Kidney (tissue), 13 donors: ENCODE measurements at regions not wholly inside any gene's neighbourhood (a gene's known extent, or its start where the extent isn't known, plus 50 kb on each side); places are given as distances from the start of the nearest gene placed in this dataset.

ENCODE experiments used
- DNase-seq, 5 donors: peaks; one replicate each; pipeline ENCODE4 v3.0.0-alpha.2; 2013 to 2020
- FAIRE-seq: peaks from 2 replicates; lab custom pipeline; 2012; peaks lifted over from hg19 to GRCh38; lab: Jason Lieb, UNC
- H3K27ac ChIP-seq, 2 donors: one replicate each; pipeline ENCODE4 v1.7.0; 2013; ENCODE audit warnings: low read depth in 2 of 2, low read length in 2 of 2, inconsistent platforms in 1 of 2
- H3K27me3 ChIP-seq: one replicate; pipeline ENCODE4 v1.7.1; 2013; ENCODE audit warnings: low read length, inconsistent platforms; ENCODE audit not compliant: control insufficient read depth, insufficient read depth
- H3K36me3 ChIP-seq, 3 donors: one replicate each; pipeline versions ENCODE4 v1.7.0 to v1.7.1; 2013; ENCODE audit warnings: low read length in 3 of 3, control low read depth in 1 of 3, inconsistent platforms in 1 of 3; ENCODE audit not compliant: insufficient read depth in 3 of 3, control insufficient read depth in 2 of 3
- H3K4me1 ChIP-seq, 3 donors: one replicate each; pipeline versions ENCODE4 v1.7.0 to v1.7.1; 2013; ENCODE audit warnings: low read length in 3 of 3, inconsistent platforms in 1 of 3, low read depth in 1 of 3; ENCODE audit not compliant: control insufficient read depth in 2 of 3, insufficient read depth in 2 of 3
- H3K4me3 ChIP-seq, 3 donors: one replicate each; pipeline versions ENCODE4 v1.7.0 to v1.8.1; 2013; ENCODE audit warnings: low read length in 3 of 3, control low read depth in 1 of 3, inconsistent platforms in 1 of 3
- H3K9ac ChIP-seq, 3 donors: one replicate each; pipeline versions ENCODE4 v1.7.0 to v1.7.1; 2013; ENCODE audit warnings: low read length in 3 of 3, control low read depth in 1 of 3, inconsistent platforms in 1 of 3
- H3K9me3 ChIP-seq, 3 donors: one replicate each; pipeline versions ENCODE4 v1.7.0 to v1.7.1; 2013; ENCODE audit warnings: low read length in 3 of 3, control low read depth in 1 of 3, inconsistent platforms in 1 of 3; ENCODE audit not compliant: control insufficient read depth in 2 of 3, insufficient read depth in 1 of 3
- intact Hi-C: fragments of 100-400 bp; cut with DNase I; formaldehyde crosslinking; loops from one replicate; pipeline ENCODE4 v1.11.1; 2022
- TF ChIP-seq, protein P1 (sequence below): IDR thresholded peaks from 3 replicates; pipeline ENCODE4 v1.5.1; 2012; ENCODE audit warnings: mild to moderate bottlenecking, moderate library complexity, borderline replicate concordance; ENCODE audit not compliant: insufficient read depth; ENCODE audit errors: extremely low read depth
- donor health status: control.
- donor health status: control.
- donor health status: control.
- donor health status: control.
- donor health status: control.
- donor health status: DM: yes; HTN: yes; CAD: no.
- donor health status: Normal renal cell carcinoma (clear cell type).

DNA sequence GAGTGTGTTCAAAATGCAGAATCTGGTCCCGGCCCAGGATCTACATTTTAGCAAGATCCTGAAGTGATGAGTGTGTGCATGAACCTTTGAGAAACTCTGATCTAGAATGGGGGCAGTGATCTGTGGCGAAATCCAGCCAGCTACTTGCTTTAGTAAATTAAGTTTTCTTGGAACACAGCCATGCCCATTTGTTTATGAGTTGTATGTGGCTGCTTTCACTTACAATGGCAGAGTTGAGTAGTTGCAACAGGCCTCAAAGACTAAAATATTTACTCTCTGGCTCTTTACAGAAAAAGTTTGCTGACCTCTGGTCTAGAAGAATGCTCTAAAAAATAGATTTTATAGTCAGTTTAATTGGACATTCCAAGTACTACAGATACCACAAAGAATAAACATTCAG lies 588.3 kb downstream of the BNC2 start:
- no peaks in the 10 kb centered on the region for H3K9me3 ChIP-seq
- peak overlapping the region in 1 of 2 donors; percentile 52 for H3K27ac ChIP-seq
- no peak overlapping the region for H3K9ac ChIP-seq
- TF ChIP-seq, protein P1, sequence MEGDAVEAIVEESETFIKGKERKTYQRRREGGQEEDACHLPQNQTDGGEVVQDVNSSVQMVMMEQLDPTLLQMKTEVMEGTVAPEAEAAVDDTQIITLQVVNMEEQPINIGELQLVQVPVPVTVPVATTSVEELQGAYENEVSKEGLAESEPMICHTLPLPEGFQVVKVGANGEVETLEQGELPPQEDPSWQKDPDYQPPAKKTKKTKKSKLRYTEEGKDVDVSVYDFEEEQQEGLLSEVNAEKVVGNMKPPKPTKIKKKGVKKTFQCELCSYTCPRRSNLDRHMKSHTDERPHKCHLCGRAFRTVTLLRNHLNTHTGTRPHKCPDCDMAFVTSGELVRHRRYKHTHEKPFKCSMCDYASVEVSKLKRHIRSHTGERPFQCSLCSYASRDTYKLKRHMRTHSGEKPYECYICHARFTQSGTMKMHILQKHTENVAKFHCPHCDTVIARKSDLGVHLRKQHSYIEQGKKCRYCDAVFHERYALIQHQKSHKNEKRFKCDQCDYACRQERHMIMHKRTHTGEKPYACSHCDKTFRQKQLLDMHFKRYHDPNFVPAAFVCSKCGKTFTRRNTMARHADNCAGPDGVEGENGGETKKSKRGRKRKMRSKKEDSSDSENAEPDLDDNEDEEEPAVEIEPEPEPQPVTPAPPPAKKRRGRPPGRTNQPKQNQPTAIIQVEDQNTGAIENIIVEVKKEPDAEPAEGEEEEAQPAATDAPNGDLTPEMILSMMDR: no peak
- no peaks in the 10 kb centered on the region for H3K27me3 ChIP-seq
- no peak overlapping the region for H3K4me3 ChIP-seq
- peaks cover 0 to 26% (median 14%) of the 10 kb centered on the region in 3 donors for H3K4me1 ChIP-seq
- intact Hi-C loops: no loop called here
- H3K36me3 ChIP-seq: no peaks in the 10 kb centered on the region
- FAIRE-seq (no peak), DNase-seq (peak in 2 of 5 donors; percentile 32 to 41)

DNA sequence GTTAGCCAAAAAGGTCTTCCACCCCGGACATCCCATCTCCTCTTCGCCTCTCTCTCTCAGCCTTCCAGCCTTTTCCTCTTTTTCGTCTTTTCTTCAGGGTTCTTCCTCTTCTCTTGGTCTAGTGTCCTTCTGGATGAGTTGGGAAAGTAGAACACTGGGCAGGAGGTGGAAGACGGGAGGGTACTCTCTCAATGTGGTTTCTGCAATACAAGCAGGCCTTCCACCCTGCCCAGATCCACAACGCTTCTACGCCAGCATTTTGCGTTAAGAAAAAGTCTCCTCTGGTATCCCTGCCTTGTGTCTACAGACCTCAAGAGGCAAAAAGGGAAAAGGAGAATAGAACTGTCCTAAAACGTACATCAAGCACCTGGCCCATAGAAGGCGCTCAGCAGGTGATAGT lies 587.8 kb downstream of the BNC2 start:
- Histone ChIP-seq H3K9ac (no peak overlapping the region), H3K4me1 (peaks cover 0 to 26% (median 14%) of the 10 kb centered on the region in 3 donors), H3K36me3 (no peaks in the 10 kb centered on the region), H3K9me3 (no peaks in the 10 kb centered on the region), H3K27ac (peak overlapping the region in 1 of 2 donors; percentile 52), H3K27me3 (no peaks in the 10 kb centered on the region), H3K4me3 (no peak overlapping the region)
- DNase-seq (no peak), FAIRE-seq (no peak)
- intact Hi-C loops: no loop called here
- TF ChIP-seq, protein P1: no peak

DNA sequence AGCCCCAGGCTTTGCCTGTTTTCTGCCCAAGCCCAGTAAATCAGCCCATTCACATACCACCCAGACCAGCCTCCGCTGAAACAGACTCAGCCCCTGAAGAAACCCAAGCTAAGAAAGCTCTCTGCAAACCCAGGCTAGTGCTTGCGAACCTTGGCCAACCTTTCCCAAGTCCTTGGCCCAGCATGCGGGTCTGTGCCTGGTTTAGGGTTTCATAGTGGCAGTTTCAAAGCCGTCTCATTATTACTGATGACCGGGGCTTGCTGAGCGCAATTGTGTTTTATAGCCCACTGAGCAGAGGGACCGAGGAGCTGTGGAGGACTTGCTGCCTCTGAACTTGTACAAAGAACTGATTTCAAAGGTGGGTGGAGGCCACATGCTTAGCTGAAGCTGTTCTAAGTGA lies 584.3 kb downstream of the BNC2 start:
- Histone ChIP-seq H3K27me3 (no peaks in the 10 kb centered on the region), H3K9me3 (no peaks in the 10 kb centered on the region), H3K9ac (no peak overlapping the region), H3K4me1 (peaks cover 0 to 14% (median 12%) of the 10 kb centered on the region in 3 donors), H3K4me3 (no peak overlapping the region), H3K36me3 (no peaks in the 10 kb centered on the region), H3K27ac (no peak overlapping the region)
- TF ChIP-seq, protein P1: no peak
- intact Hi-C loops: no loop called here
- DNase-seq: no peak
- FAIRE-seq: no peak

DNA sequence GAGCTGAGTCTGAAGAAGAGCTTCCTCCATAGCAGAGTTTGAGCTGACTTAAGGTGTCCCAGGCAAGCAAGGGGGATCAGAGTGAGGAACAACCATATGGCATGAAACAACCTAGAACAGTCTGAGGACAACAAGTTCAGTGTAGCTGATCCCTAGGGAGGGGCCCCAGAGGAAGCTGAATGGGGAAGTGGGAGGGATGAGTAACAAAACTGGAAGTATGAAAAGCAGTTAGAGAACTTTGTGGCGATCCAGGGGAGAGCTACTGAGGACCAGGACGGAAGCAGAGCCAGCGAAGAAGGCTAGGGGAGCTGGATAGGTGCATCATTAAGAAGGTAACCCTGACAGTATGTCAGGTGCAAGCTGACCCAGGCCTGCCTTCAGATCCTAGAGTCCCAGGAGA lies 580.8 kb downstream of the BNC2 start:
- DNase-seq (no peak), FAIRE-seq (no peak)
- Histone ChIP-seq H3K9ac (no peak overlapping the region), H3K27ac (no peak overlapping the region), H3K27me3 (no peaks in the 10 kb centered on the region), H3K36me3 (no peaks in the 10 kb centered on the region), H3K9me3 (peaks cover 0 to 3% (median 0%) of the 10 kb centered on the region in 3 donors), H3K4me3 (no peak overlapping the region), H3K4me1 (no peaks in the 10 kb centered on the region)
- intact Hi-C loops: no loop called here
- TF ChIP-seq, protein P1: no peak
